HG03095 (cell line): ENCODE measurements at regions not wholly inside any gene's neighbourhood (a gene's known extent, or its start where the extent isn't known, plus 50 kb on each side); places are given as distances from the start of the nearest gene placed in this dataset.

Experiments
- ATAC-seq: cut with Tn5 transposase; IDR thresholded peaks from one replicate; pipeline ENCODE4 v1.9.1; 2021; ENCODE audit warnings: moderate library complexity; ENCODE audit not compliant: unreplicated experiment

- ATAC-seq = no peak
Observed at GRCh38 chr7:124364283-124364682, 331.4 kb upstream of the TMEM229A start.

- ATAC-seq = no peak
Observed at GRCh38 chr7:124354201-124354600, 321.3 kb upstream of the TMEM229A start.

GRCh38 chr7:124351950-124352349, 319.1 kb upstream of the TMEM229A start:
- no peak for ATAC-seq

- no peak for ATAC-seq
Observed at GRCh38 chr7:124349443-124349842, 316.6 kb upstream of the TMEM229A start.

GRCh38 chr7:124338861-124339260, 306.0 kb upstream of the TMEM229A start:
- no peak for ATAC-seq

- no peak for ATAC-seq
Observed at GRCh38 chr7:124330731-124331407, 298.0 kb upstream of the TMEM229A start.

- no peak for ATAC-seq
Observed at GRCh38 chr7:124328774-124329173, 295.9 kb upstream of the TMEM229A start.

- ATAC-seq = no peak
Observed at GRCh38 chr7:124324262-124324661, 291.4 kb upstream of the TMEM229A start.

- no peak for ATAC-seq
Observed at GRCh38 chr7:124323597-124323996, 290.7 kb upstream of the TMEM229A start.

GRCh38 chr7:124322561-124322960, 289.7 kb upstream of the TMEM229A start:
- no peak for ATAC-seq

GRCh38 chr7:124318721-124319450, 286.0 kb upstream of the TMEM229A start:
- no peak for ATAC-seq

GRCh38 chr7:124310934-124311390, 278.1 kb upstream of the TMEM229A start:
- no peak for ATAC-seq

- no peak for ATAC-seq
Observed at GRCh38 chr7:124308384-124308783, 275.5 kb upstream of the TMEM229A start.

- no peak for ATAC-seq
Observed at GRCh38 chr7:124295289-124295688, 262.4 kb upstream of the TMEM229A start.

GRCh38 chr7:124284937-124285336, 252.1 kb upstream of the TMEM229A start:
- no peak for ATAC-seq

- ATAC-seq = peak; percentile 98
Observed at GRCh38 chr7:124276005-124276622, 243.2 kb upstream of the TMEM229A start.

- ATAC-seq = no peak
Observed at GRCh38 chr7:124275411-124275810, 242.5 kb upstream of the TMEM229A start.

- ATAC-seq = no peak
Observed at GRCh38 chr7:124269774-124270173, 236.9 kb upstream of the TMEM229A start.

- no peak for ATAC-seq
Observed at GRCh38 chr7:124267154-124267553, 234.3 kb upstream of the TMEM229A start.

- ATAC-seq = peak; percentile 98
Observed at GRCh38 chr7:124263232-124263827, 230.5 kb upstream of the TMEM229A start.

- no peak for ATAC-seq
Observed at GRCh38 chr7:124261710-124262109, 228.8 kb upstream of the TMEM229A start.
